Right atrium auricular region (tissue), 2 donors: ENCODE measurements at regions not wholly inside any gene's neighbourhood (a gene's known extent, or its start where the extent isn't known, plus 50 kb on each side); places are given as distances from the start of the nearest gene placed in this dataset.

Source experiments
- DNase-seq: peaks from one replicate; pipeline ENCODE4 v3.0.0-alpha.2; 2019; ENCODE audit warnings: low spot score
- H3K27ac ChIP-seq, 2 donors: fragments of 200-600 bp; sonication (generic); 1 replicate in 1 of 2; 2 replicates in 1 of 2; pipeline ENCODE4 v1.5.1; 2016 to 2019
- H3K27me3 ChIP-seq, 2 donors: fragments of 200-600 bp; sonication (generic); one replicate each; pipeline versions ENCODE4 v1.5.1 to v1.6.0; 2017 to 2019
- H3K36me3 ChIP-seq: fragments of 200-600 bp; sonication (generic); one replicate; pipeline ENCODE4 v1.5.1; 2016
- H3K4me1 ChIP-seq, 2 donors: fragments of 200-600 bp; sonication (generic); one replicate each; pipeline versions ENCODE4 v1.5.1 to v1.6.0; 2017 to 2019
- H3K4me3 ChIP-seq, 2 donors: fragments of 200-600 bp; sonication (generic); 1 replicate in 1 of 2; 2 replicates in 1 of 2; pipeline ENCODE4 v1.5.1; 2017 to 2019; ENCODE audit warnings: mild to moderate bottlenecking in 1 of 2, moderate library complexity in 1 of 2
- H3K9me3 ChIP-seq, 2 donors: fragments of 200-600 bp; sonication (generic); one replicate each; pipeline ENCODE4 v1.5.1; 2019
- CTCF ChIP-seq, 2 donors: fragments of 200-600 bp; sonication (generic); IDR thresholded peaks; one replicate each; pipeline ENCODE4 v1.5.1; 2019; ENCODE audit warnings: antibody characterized with exemption in 2 of 2

GRCh38 chr4:103885152-103885551, 165.4 kb upstream of the TACR3 start:
- Histone ChIP-seq H3K4me3 (no peak overlapping the region), H3K27me3 (no peaks in the 10 kb centered on the region), H3K27ac (no peak overlapping the region), H3K9me3 (no peaks in the 10 kb centered on the region), H3K4me1 (no peaks in the 10 kb centered on the region), H3K36me3 (no peaks in the 10 kb centered on the region)
- no peak for TF ChIP-seq CTCF (IDR thresholded peaks at IDR 0.05)
- no peak for DNase-seq

GRCh38 chr4:103867311-103867710, 147.5 kb upstream of the TACR3 start:
- Histone ChIP-seq H3K9me3 (no peaks in the 10 kb centered on the region), H3K36me3 (no peaks in the 10 kb centered on the region), H3K27me3 (no peaks in the 10 kb centered on the region), H3K4me3 (no peak overlapping the region), H3K27ac (no peak overlapping the region), H3K4me1 (no peaks in the 10 kb centered on the region)
- no peak for DNase-seq
- TF ChIP-seq CTCF (IDR thresholded peaks at IDR 0.05): no peak

- Histone ChIP-seq H3K4me1 (no peaks in the 10 kb centered on the region), H3K36me3 (no peaks in the 10 kb centered on the region), H3K27me3 (no peaks in the 10 kb centered on the region), H3K9me3 (no peaks in the 10 kb centered on the region), H3K4me3 (no peak overlapping the region), H3K27ac (no peak overlapping the region)
- no peak for DNase-seq
- no peak for TF ChIP-seq CTCF (IDR thresholded peaks at IDR 0.05)
Observed at GRCh38 chr4:103853627-103854026, 133.8 kb upstream of the TACR3 start.

GRCh38 chr4:103853146-103853545, 133.4 kb upstream of the TACR3 start:
- Histone ChIP-seq H3K27me3 (no peaks in the 10 kb centered on the region), H3K27ac (no peak overlapping the region), H3K4me1 (no peaks in the 10 kb centered on the region), H3K36me3 (no peaks in the 10 kb centered on the region), H3K4me3 (no peak overlapping the region), H3K9me3 (peaks cover 0 to under 1% of the 10 kb centered on the region in 2 donors)
- TF ChIP-seq CTCF (IDR thresholded peaks at IDR 0.05): no peak
- DNase-seq: no peak

- H3K4me1 ChIP-seq: no peaks in the 10 kb centered on the region
- no peak for DNase-seq
- H3K36me3 ChIP-seq: no peaks in the 10 kb centered on the region
- no peaks in the 10 kb centered on the region for H3K27me3 ChIP-seq
- no peak for TF ChIP-seq CTCF (IDR thresholded peaks at IDR 0.05)
- peaks cover 0 to 3% of the 10 kb centered on the region in 2 donors for H3K9me3 ChIP-seq
- no peak overlapping the region for H3K27ac ChIP-seq
- H3K4me3 ChIP-seq: no peak overlapping the region
Observed at GRCh38 chr4:103845075-103845474, 125.3 kb upstream of the TACR3 start.

GRCh38 chr4:103842637-103843239, 123.0 kb upstream of the TACR3 start:
- DNase-seq: no peak
- TF ChIP-seq CTCF (IDR thresholded peaks at IDR 0.05): no peak
- no peaks in the 10 kb centered on the region for H3K36me3 ChIP-seq
- H3K4me3 ChIP-seq: no peak overlapping the region
- H3K9me3 ChIP-seq: no peaks in the 10 kb centered on the region
- H3K27ac ChIP-seq: no peak overlapping the region
- H3K27me3 ChIP-seq: no peaks in the 10 kb centered on the region
- H3K4me1 ChIP-seq: no peaks in the 10 kb centered on the region
